Adrenal gland (tissue), 5 donors: ENCODE measurements at regions not wholly inside any gene's neighbourhood (a gene's known extent, or its start where the extent isn't known, plus 50 kb on each side); places are given as distances from the start of the nearest gene placed in this dataset.

Experiments used
- CTCF ChIP-seq, 6 experiments: fragments of 450-650 bp in 4 of 6; fragments of 200-600 bp in 2 of 6; sonication (generic) in 1 of 6; IDR thresholded peaks; 1 replicate in 5 of 6; 2 replicates in 1 of 6; pipeline versions ENCODE4 v1.5.1 to v1.8.0; 2016 to 2021; ENCODE audit warnings: antibody characterized with exemption in 6 of 6, mild to moderate bottlenecking in 2 of 6, moderate library complexity in 1 of 6
- POLR2A ChIP-seq, 2 donors: fragments of 450-650 bp; IDR thresholded peaks; one replicate each; pipeline ENCODE4 v1.6.1; 2017; ENCODE audit warnings: antibody characterized with exemption in 2 of 2, mild to moderate bottlenecking in 2 of 2, moderate library complexity in 1 of 2
- donor health status: DM: no; HTN: no; CAD: no.

- TF ChIP-seq CTCF (IDR thresholded peaks at IDR 0.05) = no peak
- no peak for TF ChIP-seq POLR2A (IDR thresholded peaks at IDR 0.05)
Measured at GRCh38 chr13:23987331-23987894, 90.1 kb upstream of the C1QTNF9B start.
